HK-2 (cell line): ENCODE measurements at regions not wholly inside any gene's neighbourhood (a gene's known extent, or its start where the extent isn't known, plus 50 kb on each side); places are given as distances from the start of the nearest gene placed in this dataset.

Source experiments
- DNase-seq: peaks from one replicate; pipeline ENCODE4 v3.0.0-alpha.2; 2018; ENCODE audit not compliant: unreplicated experiment

DNA sequence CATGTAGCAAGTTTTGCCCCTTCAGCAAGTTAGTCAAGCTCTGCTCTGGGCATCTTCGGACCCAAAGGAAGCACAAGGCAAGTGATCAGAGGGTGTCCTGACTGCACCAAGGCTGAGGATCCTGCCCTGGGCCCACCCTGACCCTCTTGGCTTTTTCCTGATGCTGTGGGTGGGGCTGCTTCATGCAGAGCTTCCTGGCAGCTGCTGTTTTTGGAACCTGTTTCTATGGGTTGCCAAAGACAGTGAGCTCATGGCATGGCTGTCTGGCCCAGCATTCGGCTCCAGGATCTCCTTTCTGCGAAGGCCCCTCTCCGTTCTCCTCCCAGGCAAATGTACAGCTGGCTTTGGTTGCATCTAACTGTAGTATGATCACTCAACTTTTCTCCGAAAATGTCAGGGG, 497.9 kb downstream of the ARHGEF28 start:
- DNase-seq: no peak

DNA sequence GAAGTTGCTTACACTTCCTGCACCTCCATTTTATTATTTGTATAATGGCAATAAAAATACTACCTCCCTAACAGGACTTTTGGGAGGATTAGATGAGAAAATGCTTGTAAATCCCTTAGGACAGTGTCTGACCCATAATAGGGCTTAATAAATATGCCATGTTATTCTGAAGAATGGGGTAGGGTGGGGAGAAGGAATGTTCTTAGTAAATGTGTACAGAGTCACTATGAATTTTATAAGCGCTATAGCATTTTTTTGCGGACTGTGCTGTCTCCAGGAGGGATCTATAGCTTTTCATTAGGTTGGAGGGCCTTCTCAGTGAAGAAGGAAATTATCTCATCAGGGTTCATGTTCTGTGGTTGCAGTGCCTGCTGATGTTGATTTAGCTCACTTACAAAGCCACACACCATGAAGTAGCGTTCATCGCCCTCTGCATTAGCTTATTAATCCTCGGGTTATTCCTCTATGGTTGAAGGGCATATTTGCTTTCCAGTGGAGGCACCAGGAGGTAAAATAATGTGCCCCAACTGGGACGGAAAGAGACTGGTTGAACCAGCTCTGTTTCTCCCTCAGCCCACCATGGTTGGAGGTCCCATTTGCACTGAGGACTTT, 497.1 kb downstream of the ARHGEF28 start:
- no peak for DNase-seq

DNA sequence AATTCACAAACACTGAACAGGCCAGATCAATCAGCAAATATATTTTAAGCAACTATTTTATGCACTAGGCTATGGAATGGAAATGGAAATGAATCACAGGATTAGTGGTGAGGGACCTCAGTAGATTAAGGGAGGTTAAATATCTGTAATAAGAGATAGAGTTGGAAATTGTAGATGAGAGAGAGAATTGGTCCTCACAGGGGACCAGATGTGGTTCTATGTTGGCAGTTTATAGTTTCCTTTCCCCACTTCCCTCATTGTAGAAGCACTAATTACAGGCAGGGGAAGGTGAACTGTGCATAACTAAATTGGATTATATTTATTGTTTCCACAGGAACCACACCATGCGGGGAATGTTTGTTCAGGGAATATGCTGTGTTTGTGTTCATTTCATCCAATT, 496.2 kb downstream of the ARHGEF28 start:
- DNase-seq: no peak

DNA sequence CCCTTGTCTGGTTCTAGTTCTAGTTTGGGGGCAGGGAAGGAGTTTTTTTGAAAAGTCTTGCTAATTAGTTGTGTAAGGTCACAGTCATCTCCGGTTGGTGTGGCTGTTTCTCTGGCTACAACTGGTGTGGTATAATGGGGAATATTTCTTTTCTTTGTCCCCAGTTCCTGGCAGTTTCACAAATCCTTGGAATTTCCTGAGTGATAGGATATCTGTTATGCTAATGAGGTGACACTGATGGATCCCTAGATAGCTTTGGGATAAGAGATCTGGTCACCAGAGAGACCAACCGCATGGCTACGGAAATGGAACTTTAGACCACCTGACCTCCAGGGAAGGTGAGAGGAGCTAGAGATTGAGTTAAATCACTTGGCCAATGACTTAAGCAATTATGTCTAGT, 494.6 kb downstream of the ARHGEF28 start:
- no peak for DNase-seq

DNA sequence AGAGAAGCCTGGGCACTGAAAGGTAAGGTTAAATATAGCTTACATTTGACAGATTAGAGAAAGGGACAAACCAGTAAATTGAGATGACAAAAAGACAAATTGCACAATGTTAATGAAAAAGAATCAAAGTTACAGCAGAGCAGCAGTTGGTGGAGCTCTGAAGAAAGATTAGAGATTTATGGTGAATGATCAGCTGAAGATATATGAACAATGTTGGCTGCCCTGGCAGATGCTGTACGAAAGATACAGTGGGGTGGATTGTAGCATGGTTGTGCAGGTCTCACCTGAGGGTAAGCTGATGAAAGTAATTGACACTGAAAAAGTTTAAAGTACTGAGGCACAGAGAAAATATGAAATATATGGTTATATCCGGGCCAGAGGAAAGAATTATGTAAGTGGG, 492.1 kb downstream of the ARHGEF28 start:
- no peak for DNase-seq

DNA sequence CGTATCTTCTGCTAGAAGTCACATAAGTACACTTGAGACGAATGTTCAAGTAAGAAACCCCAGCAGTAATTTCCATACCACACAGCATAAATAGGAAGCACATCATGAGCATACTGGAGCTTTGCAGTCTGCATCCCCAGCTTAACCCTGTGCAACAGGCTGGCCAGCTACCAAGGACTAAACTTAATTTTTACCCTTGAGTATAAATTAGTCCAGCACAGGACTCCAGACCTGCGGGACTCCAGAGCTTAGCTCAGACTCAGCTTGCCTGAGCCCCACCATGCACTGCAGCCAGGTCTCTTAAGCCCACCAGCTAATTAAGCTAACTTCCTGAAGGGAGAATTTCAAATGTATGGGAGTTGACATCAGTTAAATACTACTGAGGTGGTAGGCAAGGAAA, 491.0 kb downstream of the ARHGEF28 start:
- no peak for DNase-seq

DNA sequence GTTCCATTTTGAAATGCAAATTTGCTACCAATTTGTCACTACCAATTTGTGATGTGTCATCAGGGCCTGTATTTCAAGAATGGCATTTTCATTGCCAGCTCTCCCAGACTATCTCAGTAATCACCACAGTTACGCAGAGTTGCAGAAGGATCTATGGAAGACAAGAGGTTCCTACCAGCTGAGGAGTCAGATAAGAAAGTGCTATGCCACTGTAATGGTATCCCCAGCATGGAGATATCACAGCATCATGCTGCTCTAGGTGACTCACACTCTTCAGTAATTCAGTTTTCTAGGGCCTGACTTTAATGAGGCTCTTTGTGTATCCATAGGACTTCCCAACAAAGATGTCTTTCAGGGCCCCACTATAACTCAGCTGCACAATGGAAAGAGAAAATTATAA, 490.3 kb downstream of the ARHGEF28 start:
- DNase-seq: no peak

DNA sequence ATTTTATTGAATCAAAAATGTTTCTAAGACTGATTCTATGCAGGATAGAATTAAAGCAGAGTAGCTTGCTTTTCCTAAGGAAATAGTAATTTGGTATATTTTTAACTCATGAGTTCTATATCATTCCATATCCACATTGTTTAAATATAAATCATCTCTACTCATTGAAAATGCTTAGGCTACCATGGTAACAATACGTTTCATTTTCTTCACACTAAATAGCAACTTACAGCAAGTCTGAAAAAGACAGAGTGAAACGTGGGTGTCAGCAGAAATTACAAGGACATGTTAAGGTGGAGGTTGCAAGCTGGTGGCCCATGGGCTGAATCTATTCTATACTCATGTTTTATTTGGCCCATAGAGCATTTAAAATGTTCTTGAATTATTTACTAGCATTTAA, 487.9 kb downstream of the ARHGEF28 start:
- DNase-seq: no peak

DNA sequence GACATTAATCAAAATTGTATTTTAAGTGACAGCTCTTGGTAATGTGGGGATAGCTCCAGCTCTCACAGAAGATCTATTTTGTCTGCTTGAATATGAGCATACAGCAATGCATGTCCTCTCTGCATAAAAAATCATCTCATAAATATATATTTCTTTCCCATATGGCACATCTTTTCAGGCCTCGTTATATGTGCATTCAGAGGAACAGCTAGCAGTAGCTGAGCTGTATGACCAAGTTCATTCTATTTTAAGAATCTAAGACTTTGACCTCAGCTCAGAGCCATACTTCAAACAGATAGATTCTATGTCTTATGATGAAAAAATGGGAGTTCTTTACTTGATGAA, 487.2 kb downstream of the ARHGEF28 start:
- DNase-seq: no peak

DNA sequence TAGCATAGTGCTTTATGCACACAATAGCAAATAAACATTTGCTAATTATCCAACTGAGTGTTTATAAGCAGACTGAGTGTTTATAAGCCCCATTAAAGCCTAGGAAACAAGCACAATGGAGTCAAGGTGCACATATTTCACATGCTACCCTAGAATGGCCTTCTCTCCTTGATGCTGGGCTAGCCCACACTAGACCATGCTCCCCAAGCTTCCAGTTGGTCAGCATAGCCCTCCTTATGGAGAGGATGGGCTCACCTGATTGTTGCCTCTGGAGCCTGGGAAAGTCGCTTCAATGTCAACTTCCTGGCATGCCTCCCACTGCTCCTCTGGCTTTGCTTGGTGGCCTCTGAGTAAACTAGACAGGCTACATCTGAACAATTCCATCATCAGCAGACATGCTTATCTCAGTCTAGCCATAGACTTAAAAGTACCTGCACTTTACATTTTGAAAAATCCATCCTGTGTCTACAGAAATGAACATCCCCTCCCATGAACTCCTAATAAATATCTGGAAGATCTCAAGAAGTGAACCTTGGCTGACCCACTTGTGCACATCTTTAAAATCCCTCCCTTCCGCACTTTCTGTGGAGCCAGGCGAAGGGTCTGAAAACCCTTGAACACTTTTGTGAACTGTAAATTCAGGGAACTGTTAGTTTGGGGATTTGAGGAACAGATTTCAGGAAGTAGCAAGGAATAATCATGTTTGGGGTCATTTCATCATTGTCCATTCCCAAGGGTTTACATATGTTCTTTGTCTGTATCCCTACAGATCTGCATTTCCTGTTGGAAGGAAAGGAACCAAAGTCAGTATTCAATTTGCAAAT, 486.6 kb downstream of the ARHGEF28 start:
- DNase-seq: no peak

DNA sequence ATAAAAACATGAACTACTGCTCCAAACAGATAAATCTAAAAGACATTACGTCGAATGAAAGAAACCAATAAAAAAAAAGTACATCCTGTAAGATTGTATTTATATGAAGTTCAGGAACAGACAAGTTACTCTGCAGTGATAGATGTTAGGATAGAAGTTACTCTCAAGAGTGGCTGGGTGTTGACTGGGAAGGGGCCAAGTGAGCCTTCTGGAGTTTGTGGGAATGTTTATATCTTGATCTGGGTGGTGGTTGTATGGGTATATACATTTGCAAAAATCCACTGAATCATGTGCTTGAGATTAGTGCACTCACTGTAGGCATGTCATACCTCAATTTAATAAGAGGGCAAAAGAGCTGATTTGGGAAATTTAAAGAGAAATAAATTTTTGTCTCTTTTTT, 485.8 kb downstream of the ARHGEF28 start:
- no peak for DNase-seq

DNA sequence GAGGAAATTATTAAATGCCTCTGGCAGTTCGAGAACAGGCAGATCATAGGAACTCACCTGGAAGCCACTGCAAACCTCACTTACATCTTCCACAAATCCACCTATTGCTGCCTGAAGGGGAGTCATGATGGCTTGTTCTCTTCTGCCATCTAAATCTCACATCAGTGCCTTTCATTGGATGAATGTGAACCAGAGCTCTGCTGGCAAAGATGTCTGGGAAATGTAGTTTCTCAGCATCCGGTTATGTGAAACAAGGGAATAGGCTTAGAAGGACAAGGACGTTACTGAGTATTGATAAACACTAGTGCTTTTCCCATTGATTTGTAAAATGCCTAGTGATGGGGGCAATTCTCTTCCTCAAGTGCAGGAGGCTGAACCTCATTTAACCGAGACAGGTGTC, 483.3 kb downstream of the ARHGEF28 start:
- no peak for DNase-seq

DNA sequence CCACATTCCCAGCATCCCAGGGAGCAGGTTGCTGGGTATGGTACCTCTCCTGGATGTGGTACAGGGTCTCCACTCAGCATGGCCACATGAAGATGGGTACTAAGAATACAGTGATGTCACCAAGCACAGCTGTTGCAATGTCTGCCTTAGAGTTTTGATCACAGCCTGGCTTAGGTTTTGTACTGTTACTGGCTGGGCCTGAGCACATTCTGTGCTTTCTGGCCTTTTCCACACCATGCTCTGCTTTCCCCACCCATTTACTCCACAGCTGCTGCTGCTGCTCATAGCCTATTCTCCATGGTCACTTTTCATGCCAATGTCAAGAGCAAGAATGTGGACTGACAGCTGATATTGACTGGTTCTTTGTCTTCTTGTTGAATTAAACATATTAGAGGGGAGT, 481.9 kb downstream of the ARHGEF28 start:
- DNase-seq: no peak

DNA sequence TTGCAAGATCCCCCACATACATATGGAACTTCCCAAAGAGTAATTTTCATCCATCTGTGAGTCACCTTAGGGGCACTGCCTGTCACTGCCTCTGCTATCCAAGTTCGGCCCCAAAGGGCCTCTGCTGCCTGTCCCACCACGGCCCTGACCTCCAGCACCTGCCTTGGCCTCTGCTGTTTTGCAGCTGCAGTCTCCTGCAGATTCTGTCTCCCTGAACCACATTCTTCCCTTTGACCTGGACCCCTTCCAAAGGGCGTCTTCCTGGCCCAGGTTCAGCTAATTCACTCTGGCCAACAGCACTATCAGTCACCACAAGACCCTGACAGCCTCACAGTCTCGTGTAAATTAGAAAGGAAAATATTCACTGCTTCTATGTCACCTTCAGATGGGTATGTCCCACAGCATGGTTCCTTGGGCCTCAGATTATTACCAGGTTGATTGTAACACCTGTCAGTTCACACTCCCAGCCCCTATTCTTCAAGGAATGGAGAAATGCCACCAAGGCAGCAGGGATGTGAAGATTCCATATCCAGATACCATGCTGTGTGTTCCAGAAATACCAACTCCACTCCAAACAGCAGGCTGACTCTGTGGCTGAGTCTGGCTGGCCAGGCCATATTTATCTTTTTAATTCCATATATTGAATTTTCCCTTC, 479.3 kb downstream of the ARHGEF28 start:
- DNase-seq: no peak

DNA sequence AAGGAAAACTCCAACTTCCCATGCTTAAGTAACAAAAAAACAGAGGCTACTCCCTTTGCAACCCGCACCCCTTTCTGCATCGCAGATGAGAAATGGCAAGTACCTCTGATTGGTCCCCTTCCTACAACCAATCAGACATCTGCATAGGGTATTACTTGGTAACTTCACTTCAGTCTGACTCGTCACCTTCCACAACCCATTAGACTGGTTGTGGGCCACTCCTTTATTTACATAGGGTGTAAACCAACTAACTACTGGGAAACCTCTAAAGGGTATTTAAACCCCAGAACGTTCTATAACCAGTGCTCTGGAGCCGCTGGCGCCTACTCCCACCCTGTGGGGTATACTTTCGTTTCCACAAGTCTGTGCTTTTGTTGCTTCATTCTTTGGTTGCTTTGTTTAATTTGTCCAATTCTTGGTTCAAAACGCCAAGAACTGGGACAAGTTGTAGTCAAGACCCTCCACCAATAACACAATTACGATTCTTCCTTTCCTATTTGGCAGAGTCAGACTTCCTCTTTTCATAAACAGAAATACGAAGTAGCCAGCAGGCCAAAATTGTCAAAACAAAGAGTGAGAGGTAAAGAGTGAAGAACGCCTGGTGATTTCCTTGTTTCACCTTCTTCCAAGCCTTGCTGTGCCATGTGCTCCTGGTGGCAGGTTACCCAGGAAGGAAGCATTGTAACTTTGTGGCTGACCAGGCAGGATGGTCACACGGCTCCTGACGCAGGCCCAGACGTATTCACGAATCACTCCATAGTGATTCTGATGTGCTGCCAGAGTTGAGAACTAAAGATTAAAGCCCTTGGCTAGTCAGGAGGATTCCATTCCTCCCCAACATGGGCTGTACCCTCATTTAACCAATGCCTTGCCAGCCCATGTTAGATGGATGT, 477.4 kb downstream of the ARHGEF28 start:
- no peak for DNase-seq

DNA sequence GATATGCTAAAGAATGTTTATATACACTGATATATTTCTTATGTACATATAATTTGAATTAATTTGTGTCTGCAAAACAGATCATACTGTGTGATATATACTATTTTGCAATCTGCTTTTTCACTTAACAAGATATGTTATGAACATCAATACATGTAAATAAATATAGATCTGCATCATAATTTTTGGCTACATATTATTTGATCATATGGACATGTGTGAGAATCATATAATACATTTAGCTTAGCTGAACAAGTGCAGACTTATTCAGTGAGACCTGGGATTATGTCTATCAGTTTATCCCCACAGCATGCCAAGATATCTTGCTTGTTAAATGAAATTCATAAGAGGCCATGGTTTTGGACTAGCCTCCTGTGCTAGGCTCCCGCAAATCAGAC, 474.3 kb downstream of the ARHGEF28 start:
- DNase-seq: no peak

DNA sequence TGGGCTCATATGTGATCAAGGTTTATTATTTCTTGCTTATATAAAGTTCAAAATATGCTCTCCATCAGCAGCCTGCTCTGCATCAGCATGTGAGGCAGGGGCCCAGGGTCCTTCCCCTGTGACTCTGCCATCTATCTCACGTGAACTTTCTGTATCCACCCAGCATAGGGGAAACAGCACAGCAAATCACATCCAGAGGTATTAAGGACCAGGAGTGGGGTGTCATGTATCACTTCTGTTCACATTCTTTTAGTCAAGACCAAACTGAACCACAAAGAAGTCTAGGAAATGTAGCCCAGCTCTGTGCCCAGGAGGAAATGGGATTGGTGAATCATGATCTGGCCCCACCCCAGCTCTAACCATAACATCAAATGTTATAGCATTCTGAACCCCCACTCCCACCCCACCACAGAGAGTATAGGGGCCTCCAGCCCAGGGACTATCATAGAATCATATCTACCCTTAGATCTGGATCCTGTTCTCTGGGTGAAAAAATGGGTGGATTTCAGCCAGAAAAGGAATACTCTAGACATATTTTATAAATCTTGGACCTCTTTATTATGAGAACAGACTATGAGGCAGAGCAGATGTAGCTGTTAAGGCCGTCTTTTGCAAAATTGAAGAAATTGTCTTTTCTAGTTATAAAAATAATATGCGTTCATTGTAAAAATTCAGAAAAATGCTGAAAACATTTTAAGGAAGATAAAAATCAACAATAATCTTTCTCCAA, 473.7 kb downstream of the ARHGEF28 start:
- DNase-seq: no peak

DNA sequence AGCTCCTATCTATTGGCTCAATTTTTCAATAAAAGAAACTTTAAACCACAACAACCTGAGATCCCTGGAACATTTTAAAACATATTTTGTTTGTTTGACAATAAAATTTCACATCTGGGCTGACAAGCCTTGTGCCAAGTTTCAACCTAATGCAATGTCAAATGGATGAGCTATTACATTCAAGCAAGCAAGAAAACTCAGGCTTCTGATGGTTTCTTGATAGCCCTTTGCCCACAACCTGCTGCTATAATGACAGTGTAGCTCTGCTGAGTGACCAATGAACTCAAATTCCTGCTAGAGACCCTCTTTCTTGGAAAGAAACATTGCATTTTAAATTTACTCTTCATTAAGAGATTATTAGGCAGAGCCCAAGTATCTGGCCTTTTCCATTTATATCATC, 472.9 kb downstream of the ARHGEF28 start:
- no peak for DNase-seq

DNA sequence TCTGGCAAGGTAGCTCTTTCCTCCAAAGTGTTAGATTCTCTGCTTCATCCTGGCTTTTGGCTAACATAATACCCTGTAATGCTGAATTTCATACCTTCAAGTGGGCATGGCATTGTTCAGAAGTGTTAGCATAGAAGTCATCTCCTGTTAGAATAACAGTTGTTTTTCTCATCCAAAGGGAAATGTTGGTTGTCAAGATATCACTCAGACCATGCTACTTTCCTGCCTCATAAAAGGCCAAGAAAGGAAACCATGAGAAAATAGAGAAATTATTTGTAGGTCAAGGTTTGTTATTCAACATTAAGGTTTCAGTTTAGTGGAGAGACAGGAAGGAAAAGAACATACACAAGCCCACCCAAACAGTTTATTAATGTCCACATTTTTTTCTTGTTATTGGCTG, 472.5 kb downstream of the ARHGEF28 start:
- DNase-seq: no peak

DNA sequence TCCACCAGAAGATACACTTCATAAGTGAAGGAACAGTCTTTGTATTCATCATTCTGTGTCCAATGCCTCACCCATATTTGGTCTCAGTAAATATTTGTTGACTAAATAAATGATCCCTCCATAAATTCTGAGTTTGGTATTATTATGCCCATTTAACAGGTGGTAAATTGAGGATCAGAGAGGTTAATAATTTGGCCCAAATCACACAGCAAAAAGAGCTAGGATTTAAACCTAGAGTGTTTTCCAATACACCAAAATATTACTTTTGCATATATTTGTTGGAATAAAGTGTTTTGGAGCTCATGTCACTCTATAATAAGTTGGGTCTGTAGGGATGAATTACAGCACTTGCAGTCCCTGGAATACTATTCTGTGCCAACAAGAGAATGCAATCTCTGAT, 470.3 kb downstream of the ARHGEF28 start:
- DNase-seq: no peak

DNA sequence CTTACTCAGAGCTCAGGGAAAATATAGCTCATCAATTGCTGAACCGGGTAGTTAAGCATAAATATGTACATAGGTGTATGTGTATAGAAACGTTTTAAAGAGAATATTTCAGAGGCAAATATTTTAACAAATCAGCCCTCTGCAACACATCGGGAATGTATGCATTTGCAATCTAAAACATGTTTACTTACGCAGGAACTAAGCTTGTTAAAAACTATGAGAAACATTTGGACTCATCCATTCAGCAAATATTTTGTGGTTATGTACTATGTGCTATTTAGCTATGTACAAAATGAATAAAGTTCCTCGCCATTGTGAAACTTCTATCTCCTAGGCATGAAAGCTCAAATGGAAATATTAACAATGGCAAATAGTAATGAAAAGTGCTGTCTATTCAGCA, 469.9 kb downstream of the ARHGEF28 start:
- DNase-seq: no peak

DNA sequence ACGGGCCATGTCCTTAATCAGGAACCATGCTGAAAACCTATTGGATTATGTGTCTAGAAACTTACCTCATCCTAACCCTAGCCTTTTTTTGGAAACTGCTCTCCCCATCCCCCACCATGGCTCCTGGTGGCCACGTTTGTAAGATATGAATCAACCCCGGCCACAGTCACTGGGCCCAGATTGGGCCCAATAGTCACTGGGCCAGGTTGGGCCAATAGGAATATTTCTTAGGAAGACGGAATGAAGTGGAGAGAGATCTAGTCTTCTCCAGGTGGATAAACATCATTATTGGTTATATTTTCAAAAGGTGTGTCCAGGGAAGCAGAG, 468.7 kb downstream of the ARHGEF28 start:
- DNase-seq: no peak
